Osteoblast (primary cell): ENCODE measurements at regions not wholly inside any gene's neighbourhood (a gene's known extent, or its start where the extent isn't known, plus 50 kb on each side); places are given as distances from the start of the nearest gene placed in this dataset.

Source experiments
- DNase-seq: peaks from one replicate; pipeline ENCODE4 v3.0.0; 2011; ENCODE audit warnings: low spot score, mixed read lengths; ENCODE audit not compliant: insufficient read length; ENCODE audit errors: missing footprints
- H2AFZ ChIP-seq: 2 replicates; pipeline ENCODE4 v1.6.0; 2011; ENCODE audit warnings: mild to moderate bottlenecking, low read length
- H3K27ac ChIP-seq: 2 replicates; pipeline ENCODE4 v1.5.1; 2011; ENCODE audit warnings: mild to moderate bottlenecking, low read depth, low read length, moderate library complexity
- H3K27me3 ChIP-seq: 2 replicates; pipeline ENCODE4 v1.6.0; 2012; ENCODE audit warnings: mild to moderate bottlenecking, control low read depth, inconsistent platforms, low read length, moderate library complexity; ENCODE audit not compliant: insufficient read depth
- H3K36me3 ChIP-seq: 2 replicates; pipeline ENCODE4 v1.5.1; 2011; ENCODE audit warnings: mild to moderate bottlenecking, low read length, control low read depth, moderate library complexity; ENCODE audit not compliant: insufficient read depth
- H3K4me1 ChIP-seq: 2 replicates; pipeline ENCODE4 v1.5.1; 2011; ENCODE audit warnings: mild to moderate bottlenecking, low read length, control low read depth, moderate library complexity; ENCODE audit not compliant: insufficient read depth
- H3K4me2 ChIP-seq: 2 replicates; pipeline ENCODE4 v1.6.0; 2011; ENCODE audit warnings: mild to moderate bottlenecking, low read length; ENCODE audit not compliant: insufficient read depth
- H3K4me3 ChIP-seq: fragments of 200-600 bp; sonication (generic); 3 replicates; pipeline ENCODE4 v1.5.1; 2012; ENCODE audit warnings: mild to moderate bottlenecking, low read length, inconsistent platforms; ENCODE audit not compliant: insufficient read depth
- H3K79me2 ChIP-seq: 2 replicates; pipeline ENCODE4 v1.6.0; 2012; ENCODE audit warnings: mild to moderate bottlenecking, low read length, control low read depth, inconsistent platforms; ENCODE audit not compliant: insufficient read depth
- H3K9me3 ChIP-seq: 2 replicates; pipeline ENCODE4 v1.5.1; 2011; ENCODE audit warnings: low read depth, low read length, control low read depth
- H4K20me1 ChIP-seq: 2 replicates; pipeline ENCODE4 v1.6.0; 2012; ENCODE audit warnings: mild to moderate bottlenecking, low read length, control low read depth; ENCODE audit not compliant: insufficient read depth
- CTCF ChIP-seq: IDR thresholded peaks from 2 replicates; pipeline ENCODE4 v1.5.1; 2011; ENCODE audit warnings: mild to moderate bottlenecking, low read depth, low read length, moderate library complexity; ENCODE audit errors: extremely low read depth

GRCh38 chr1:29631836-29632805 lies 395.8 kb downstream of the PTPRU start:
- no peak overlapping the region for H3K4me3 ChIP-seq
- H3K4me2 ChIP-seq = no peak overlapping the region
- no peak for DNase-seq
- H3K36me3 ChIP-seq = no peaks in the 10 kb centered on the region
- peaks cover 5% of the 10 kb centered on the region for H3K4me1 ChIP-seq
- H4K20me1 ChIP-seq = no peaks in the 10 kb centered on the region
- H3K27ac ChIP-seq = no peak overlapping the region
- no peaks in the 10 kb centered on the region for H3K9me3 ChIP-seq
- TF ChIP-seq CTCF = no peak
- no peaks in the 10 kb centered on the region for H3K79me2 ChIP-seq
- no peak overlapping the region for H2AFZ ChIP-seq
- H3K27me3 ChIP-seq = no peaks in the 10 kb centered on the region

GRCh38 chr1:29631361-29631760 lies 395.0 kb downstream of the PTPRU start:
- DNase-seq = no peak
- H3K4me3 ChIP-seq = no peak overlapping the region
- no peak overlapping the region for H3K27ac ChIP-seq
- no peak overlapping the region for H2AFZ ChIP-seq
- no peaks in the 10 kb centered on the region for H3K79me2 ChIP-seq
- H3K9me3 ChIP-seq = no peaks in the 10 kb centered on the region
- no peak overlapping the region for H3K4me2 ChIP-seq
- H3K27me3 ChIP-seq = no peaks in the 10 kb centered on the region
- no peak for TF ChIP-seq CTCF
- no peaks in the 10 kb centered on the region for H3K36me3 ChIP-seq
- peaks cover 5% of the 10 kb centered on the region for H3K4me1 ChIP-seq
- H4K20me1 ChIP-seq = no peaks in the 10 kb centered on the region

GRCh38 chr1:29630756-29631155 lies 394.4 kb downstream of the PTPRU start:
- TF ChIP-seq CTCF = no peak
- H3K4me2 ChIP-seq = no peak overlapping the region
- DNase-seq = no peak
- H3K4me1 ChIP-seq = peaks cover 5% of the 10 kb centered on the region
- no peaks in the 10 kb centered on the region for H4K20me1 ChIP-seq
- H3K9me3 ChIP-seq = no peaks in the 10 kb centered on the region
- no peaks in the 10 kb centered on the region for H3K27me3 ChIP-seq
- H3K4me3 ChIP-seq = no peak overlapping the region
- H3K27ac ChIP-seq = no peak overlapping the region
- no peaks in the 10 kb centered on the region for H3K36me3 ChIP-seq
- no peaks in the 10 kb centered on the region for H3K79me2 ChIP-seq
- no peak overlapping the region for H2AFZ ChIP-seq

GRCh38 chr1:29629814-29630516 lies 393.6 kb downstream of the PTPRU start:
- TF ChIP-seq CTCF = no peak
- no peaks in the 10 kb centered on the region for H3K36me3 ChIP-seq
- H3K4me1 ChIP-seq = peaks cover 5% of the 10 kb centered on the region
- no peaks in the 10 kb centered on the region for H3K27me3 ChIP-seq
- no peak overlapping the region for H3K4me3 ChIP-seq
- no peak overlapping the region for H2AFZ ChIP-seq
- no peak for DNase-seq
- H4K20me1 ChIP-seq = no peaks in the 10 kb centered on the region
- H3K79me2 ChIP-seq = no peaks in the 10 kb centered on the region
- H3K9me3 ChIP-seq = no peaks in the 10 kb centered on the region
- H3K27ac ChIP-seq = no peak overlapping the region
- H3K4me2 ChIP-seq = no peak overlapping the region
